ENCODE measurements at regions not wholly inside any gene's neighbourhood (a gene's known extent, or its start where the extent isn't known, plus 50 kb on each side); places are given as distances from the start of the nearest gene placed in this dataset.
A peak's percentile ranks its signal among the peaks of the same experiment; 100 is the strongest.
"Not testable (repeated sequence)": the region's sequence is repeated elsewhere in the genome, so short reads cannot be mapped to it uniquely, and the experiment has no call there.

- DNase-seq = no peak
Measured at GRCh38 chr14:101616202-101616601, 54.9 kb downstream of the DIO3 start.

- DNase-seq = no peak
Measured at GRCh38 chr14:101619484-101619883, 58.2 kb downstream of the DIO3 start.

- no peak for DNase-seq
Measured at GRCh38 chr14:101620031-101620788, 58.9 kb downstream of the DIO3 start.

GRCh38 chr14:101620821-101621785 is 59.8 kb downstream of the DIO3 start:
- no peak for DNase-seq

GRCh38 chr14:101622251-101623076 is 61.2 kb downstream of the DIO3 start:
- no peak for DNase-seq

- no peak for DNase-seq
Measured at GRCh38 chr14:101623077-101623372, 61.7 kb downstream of the DIO3 start.

- peak; percentile 1 for DNase-seq
Measured at GRCh38 chr14:101623685-101624444, 62.6 kb downstream of the DIO3 start.

- DNase-seq = peak; percentile 14
Measured at GRCh38 chr14:101624536-101624935, 63.2 kb downstream of the DIO3 start.

GRCh38 chr14:101625336-101626097 is 64.2 kb downstream of the DIO3 start:
- no peak for DNase-seq

- DNase-seq = no peak
Measured at GRCh38 chr14:101626331-101626730, 65.0 kb downstream of the DIO3 start.

- no peak for DNase-seq
Measured at GRCh38 chr14:101627915-101628262, 66.6 kb downstream of the DIO3 start.

- DNase-seq = peak; percentile 53
Measured at GRCh38 chr14:101628471-101628966, 67.2 kb downstream of the DIO3 start.

GRCh38 chr14:101628975-101629374 is 67.7 kb downstream of the DIO3 start:
- no peak for DNase-seq

- DNase-seq = no peak
Measured at GRCh38 chr14:101630056-101630965, 69.0 kb downstream of the DIO3 start.

- DNase-seq = no peak
Measured at GRCh38 chr14:101631199-101631598, 69.9 kb downstream of the DIO3 start.

GRCh38 chr14:101631970-101632369 is 70.7 kb downstream of the DIO3 start:
- not testable (repeated sequence) for DNase-seq

GRCh38 chr14:101632520-101632919 is 71.2 kb downstream of the DIO3 start:
- no peak for DNase-seq

- no peak for DNase-seq
Measured at GRCh38 chr14:101633276-101633675, 72.0 kb downstream of the DIO3 start.

GRCh38 chr14:101634202-101634849 is 73.0 kb downstream of the DIO3 start:
- no peak for DNase-seq
